Activated T-cell treated with anti-CD3 and anti-CD28 coated beads, Interleukin-2, amount 50 U/mL, for 1 hour (primary cell): ENCODE measurements at regions not wholly inside any gene's neighbourhood (a gene's known extent, or its start where the extent isn't known, plus 50 kb on each side); places are given as distances from the start of the nearest gene placed in this dataset.

Experiments used
- DNase-seq: peaks from one replicate; pipeline ENCODE4 v3.0.0-alpha.2; 2020

DNA sequence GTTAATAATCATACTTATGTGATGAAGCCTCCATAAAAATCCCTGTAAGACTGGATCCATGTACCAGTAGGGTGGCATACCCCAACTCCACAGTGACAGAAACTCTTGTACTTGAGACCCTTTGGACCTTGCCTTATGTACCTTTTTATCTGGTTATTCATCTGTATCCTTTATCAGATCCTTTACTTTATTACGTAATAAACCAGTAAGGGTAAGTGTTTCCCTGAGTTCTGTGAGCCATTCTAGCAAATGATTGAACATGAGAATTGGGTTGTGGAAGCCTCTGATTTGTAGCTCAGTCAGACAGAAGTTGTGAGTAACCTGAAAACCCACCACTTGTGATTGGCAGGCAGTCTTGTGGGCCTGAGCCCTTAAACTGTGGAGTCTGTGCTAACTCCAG is 229.7 kb downstream of the FOXA2 start:
- DNase-seq: no peak

DNA sequence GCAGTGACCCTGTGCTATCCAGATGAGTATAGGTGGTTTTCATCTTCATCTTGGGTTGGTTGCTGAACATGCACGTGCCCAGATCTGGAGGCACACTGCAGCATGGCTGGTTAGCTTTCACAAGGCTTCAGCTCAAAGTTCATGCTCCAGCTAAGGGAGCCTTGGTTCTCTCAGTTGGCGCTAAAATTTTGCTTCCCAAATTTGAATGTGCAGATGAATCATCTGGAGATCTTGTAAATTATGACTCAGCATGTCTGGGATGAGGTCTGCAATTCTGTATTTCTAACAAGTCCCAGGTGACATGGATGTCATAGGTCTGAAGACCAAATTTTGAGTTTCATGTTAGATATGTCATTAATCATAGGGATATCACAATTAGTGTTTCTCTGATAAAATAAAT is 230.8 kb downstream of the FOXA2 start:
- no peak for DNase-seq

DNA sequence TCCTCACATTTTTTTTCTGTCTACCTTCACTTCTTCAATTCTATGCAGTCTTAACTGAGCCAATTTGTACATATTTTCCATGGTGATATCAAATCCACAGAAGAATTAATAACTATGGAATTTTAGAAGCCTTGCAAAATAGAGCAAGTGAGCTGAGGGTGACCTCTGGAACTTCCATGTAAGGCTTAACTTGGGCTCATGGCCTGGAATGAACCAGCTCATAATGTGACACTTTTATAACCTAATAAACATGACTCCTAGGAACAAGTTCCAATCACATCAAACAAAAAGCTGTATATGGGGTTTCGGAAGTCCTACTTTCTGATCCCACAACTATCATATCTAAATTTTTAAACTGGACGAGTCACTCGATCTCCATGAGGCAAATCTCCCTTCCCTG is 232.4 kb downstream of the FOXA2 start:
- no peak for DNase-seq

DNA sequence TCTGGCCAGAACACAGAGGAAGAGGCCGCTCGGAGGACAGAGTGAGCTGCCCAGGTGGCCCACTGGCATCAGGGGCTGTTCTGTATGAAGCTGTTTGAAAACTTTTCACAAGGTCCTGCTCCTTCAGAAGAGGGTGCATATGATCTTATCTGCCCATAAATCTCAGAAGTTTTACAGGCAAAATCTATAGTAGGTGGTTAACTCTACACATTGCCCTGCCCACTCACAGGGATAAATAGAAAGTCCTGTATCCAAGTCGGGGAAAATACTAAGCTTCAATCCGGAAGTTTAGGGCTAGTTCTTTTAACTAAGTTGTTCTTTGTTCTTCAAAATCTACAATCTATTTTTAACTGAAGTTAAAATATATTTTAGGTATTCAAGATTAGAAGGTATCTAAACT is 233.7 kb downstream of the FOXA2 start:
- no peak for DNase-seq

DNA sequence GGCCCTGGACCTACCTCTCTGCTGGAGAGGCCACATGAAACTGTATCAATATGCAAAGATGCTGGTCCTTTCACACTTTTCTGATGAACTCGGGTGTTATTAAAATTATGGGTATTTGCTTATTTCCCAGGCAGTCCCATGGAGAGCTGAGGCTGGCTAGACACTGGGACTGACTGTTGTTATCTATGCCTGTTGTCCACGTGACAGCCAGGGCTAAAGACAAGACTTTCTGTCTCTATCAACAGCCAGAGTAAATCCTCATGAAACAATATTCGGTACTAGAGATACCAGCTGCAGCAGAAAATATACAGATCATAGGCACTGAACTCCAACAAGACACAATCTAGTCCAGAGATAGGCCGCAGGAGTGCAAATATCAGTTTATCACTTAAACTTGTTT is 236.4 kb downstream of the FOXA2 start:
- DNase-seq: no peak

DNA sequence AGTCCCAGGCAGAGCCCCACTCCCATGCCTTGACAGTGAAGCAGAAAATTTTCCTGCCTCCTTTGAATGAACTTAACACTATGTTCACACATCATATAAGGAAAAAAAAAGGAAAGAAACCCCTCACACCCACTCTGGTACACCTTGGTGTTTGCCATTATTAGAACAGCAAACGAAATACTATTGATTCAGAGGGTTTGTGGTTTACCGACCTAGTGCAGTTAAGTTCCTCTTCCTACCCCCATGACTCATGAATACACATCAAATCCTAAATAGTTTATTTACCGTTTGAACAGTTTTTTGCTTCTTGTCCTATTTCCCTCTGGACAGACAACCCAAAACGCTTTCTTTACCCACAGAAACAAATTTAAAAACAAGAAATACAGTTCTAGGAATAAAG is 237.7 kb downstream of the FOXA2 start:
- DNase-seq: no peak

DNA sequence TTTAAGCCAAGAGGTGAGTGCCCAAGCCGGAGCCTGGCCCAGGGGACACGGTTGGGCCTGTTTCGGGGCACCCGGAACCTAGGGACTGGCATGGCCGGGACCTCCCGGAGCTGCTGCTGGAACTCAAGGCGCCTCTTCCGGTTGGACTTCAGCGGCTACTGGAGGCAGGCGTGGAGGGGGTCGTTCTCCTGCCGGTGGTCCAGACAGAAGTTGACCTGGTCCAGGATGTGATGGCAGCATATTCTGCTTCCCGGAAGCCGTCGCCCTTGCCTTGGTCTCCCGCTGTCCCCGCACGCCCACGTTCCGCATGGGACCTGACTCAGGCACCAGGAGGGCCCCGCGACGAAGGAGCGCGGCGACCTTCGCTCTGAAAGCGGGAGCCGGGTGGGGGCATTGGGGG is 240.8 kb downstream of the FOXA2 start:
- DNase-seq: no peak

DNA sequence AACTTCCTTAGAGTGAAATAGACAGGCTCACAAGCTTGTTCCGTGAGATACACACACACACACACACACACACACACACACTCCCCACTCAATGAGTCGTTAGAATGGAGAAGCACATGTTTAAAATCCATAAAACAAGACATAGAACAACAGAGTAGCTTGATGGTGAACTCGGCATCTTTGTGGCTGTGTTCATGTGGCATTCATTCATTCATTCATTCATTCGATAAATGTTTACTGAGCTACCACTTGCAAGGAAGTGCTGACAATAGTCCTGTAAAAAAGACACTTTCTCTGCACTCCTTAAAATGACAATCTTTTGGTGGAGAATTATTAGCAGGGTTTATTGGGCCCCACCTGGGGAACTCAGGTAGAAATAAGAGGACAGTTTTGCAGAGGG is 242.0 kb downstream of the FOXA2 start:
- DNase-seq: no peak

DNA sequence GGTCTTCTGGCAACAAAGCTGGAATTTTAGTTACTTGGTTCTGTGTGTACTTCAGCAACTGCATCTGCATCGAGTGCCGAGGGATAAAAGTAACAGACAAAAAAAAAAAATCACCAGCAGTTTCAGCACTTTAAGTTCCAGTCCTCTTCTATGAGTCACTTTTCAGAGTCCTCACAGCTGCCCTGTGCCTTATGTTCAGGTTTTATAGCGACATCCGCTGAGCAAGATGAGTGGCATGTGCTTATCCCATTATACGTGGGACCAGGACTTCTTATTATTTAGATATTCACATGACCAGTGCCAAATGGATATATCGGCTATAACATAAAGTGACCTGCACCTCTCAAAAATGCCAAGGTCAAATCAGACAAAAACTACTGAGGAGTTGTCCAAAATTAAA is 242.9 kb downstream of the FOXA2 start:
- DNase-seq: no peak

DNA sequence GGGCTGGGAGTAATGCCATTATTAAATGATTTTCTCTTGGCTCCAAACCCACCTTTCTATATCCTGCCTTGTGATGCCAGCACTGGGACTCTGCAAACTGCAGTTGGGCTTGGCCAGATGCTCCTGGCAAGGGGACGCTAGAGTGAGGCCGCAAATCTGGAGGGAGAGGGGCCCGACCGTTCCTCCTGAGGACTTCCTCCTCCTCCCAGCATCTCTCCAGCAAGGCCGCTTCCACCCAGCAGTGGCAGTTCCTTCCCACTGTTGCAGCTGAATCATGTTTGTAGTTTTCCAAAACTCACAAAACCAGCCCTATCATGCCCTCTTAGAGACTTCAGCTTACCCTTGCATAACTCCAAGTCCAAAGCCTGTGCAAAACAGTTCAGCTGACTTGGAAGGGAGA is 244.4 kb downstream of the FOXA2 start:
- DNase-seq: no peak

DNA sequence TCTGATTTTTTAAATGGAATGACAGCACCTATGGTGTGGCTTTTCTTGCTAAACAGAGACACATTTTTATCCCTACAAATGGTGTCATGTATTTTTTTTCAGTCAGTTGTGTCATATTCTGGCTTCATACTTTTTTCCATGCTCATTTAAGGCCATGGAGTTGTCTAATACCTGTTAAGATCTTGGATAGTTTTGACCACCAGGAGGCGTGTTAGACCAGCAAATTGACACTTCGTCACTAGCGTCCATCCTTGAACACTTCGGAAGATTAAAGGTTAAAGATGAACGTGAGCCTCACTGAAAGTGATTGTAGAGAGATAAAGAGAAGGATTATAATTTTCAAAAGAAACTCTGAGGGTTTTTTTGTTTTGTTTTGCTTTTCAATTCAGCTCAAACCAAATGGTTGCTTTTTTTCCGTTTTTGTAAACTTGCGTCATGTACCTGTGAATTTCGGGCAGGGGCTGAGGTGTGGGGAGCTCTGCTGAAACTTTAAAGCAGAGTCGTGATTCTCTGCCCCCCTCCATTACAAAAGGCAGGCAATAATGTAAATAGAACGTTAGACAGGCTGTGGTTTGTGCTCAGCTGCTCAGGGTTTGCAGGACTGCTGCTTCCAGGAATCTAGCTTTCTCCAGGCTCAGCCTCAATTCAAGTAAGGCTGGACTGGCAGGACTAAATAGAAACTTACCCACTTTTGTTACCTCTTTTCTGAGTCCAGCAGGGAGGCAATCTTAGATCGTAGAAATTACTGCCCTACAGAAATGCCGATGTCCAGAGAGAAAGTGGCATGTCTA is 245.1 kb downstream of the FOXA2 start:
- DNase-seq: no peak

DNA sequence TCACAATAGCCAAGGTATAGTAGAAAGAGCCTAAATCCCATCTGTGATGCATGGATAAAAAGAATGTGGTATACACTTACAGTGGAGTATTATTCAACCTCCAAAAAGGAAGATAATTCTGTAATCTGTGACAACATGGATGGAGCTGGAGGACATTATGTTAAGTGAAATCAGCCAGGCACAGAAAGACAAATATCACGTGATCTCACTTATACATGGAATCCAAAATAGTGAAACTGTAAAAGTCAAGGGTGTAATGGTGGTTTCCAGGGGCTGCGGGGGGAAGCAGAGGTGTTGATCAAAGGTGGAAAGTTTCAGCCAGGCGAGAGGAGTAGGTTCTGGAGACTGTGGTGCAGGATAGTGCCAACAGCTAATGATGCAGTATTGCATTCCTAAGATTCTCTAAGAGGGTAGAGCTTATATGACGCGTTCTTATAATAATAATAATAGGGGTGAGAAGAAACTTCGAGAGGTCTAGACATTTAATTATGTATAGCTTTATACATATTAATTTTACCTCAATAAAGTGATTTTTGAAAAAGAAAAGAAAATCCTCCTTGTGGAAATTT is 246.1 kb downstream of the FOXA2 start:
- DNase-seq: no peak

DNA sequence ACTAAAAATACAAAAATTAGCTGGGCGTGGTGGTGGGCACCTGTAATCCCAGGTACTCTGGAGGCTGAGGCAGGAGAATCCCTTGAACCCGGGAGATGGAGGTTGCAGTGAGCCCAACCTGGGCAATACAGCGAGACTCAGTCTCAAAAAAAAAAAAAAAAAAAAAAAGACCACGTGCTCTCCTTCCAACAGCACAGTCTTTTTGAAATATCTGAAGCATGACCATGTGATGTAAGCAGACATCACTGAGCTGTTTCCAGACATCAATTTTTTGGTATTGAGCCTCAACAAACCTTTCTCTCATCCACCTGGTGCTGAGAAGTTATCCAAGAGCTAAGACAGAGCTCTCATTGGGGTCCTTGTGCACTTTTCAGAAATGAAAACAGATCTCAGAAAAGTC is 249.2 kb downstream of the FOXA2 start:
- DNase-seq: no peak

DNA sequence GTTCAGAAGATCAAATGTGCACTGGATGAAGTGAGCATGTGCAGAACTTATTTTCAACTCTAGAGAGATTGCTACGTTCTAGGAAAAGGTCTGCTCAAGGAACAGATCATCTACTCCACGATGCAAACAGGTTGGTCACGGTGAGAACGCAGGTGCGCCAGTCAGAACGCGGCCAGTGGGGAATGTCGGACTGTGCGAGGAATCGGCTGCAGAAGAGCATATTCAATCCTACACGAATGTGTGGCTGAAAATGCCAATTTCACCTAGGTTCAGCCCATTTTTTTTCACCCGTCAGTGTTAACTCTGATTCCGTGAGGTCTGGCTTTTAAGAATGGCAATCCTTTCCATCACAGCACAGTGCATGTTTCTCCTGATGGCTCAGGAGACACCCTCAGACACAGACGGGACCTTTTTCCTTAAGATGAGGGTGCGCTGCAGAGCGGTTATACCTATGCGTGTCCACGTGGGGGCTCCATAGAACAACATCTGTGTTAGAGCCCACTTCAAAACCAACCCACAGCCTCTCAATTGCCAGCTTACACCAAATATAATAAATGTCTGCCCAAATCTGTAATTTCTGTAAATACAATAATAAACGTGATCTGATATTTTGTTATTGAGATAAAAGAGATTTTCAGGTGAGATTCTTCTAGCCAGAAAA is 250.4 kb downstream of the FOXA2 start:
- DNase-seq: no peak

DNA sequence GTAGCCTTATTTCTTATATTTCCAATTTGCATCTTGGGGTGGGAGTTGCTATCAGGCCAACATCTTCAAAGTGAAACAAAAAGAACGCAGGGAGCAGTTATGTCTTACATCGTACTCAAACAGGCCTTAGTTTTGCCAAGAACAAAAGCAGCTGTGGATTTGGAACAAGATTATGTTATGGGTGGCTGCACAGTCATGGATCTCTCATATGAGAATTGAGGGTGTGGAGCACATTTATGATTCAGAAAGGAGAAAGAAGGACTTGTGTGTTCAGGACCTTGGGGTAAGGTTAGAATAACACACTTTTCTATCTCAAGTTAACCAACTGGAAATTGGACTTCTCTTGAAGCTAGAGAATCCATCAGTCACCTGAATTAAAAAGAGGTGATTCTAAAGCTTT is 259.9 kb downstream of the FOXA2 start:
- DNase-seq: no peak

DNA sequence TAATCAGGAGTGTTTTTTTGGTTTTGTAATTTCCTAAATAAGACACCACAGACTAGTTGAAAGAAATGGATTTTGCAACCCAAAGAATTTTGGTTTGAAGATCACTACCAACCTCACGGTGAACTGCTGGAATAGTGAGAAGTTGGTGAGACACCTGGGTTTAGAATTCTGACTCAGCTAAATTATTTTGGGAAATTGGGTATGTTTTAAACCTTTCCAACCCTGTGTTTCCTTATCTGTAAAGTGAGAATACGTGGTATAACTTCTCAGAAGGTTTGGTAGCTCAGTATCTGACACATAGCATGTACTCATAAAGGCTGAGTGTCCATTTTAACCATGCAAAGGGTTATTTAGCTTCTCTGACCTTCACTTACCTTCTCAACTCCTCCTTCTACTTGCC is 261.9 kb downstream of the FOXA2 start:
- DNase-seq: no peak

DNA sequence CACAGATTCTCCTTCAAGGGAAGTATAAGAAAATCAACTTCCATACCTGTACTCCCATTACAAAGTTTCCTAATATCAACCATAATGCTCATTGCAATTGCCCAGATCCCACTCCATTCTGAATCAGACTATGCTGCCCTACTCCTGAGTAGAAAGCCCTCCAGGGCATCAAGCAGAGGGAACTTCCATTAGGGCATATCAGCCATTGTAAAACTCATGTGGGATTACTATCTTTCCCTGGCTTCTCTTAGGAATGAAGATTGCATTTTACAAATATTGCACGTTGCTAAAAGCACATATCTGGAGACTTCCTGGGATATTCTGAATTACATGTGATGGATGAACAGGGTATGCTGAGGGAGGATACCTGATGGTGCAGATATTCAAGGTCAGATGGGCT is 263.2 kb downstream of the FOXA2 start:
- no peak for DNase-seq

DNA sequence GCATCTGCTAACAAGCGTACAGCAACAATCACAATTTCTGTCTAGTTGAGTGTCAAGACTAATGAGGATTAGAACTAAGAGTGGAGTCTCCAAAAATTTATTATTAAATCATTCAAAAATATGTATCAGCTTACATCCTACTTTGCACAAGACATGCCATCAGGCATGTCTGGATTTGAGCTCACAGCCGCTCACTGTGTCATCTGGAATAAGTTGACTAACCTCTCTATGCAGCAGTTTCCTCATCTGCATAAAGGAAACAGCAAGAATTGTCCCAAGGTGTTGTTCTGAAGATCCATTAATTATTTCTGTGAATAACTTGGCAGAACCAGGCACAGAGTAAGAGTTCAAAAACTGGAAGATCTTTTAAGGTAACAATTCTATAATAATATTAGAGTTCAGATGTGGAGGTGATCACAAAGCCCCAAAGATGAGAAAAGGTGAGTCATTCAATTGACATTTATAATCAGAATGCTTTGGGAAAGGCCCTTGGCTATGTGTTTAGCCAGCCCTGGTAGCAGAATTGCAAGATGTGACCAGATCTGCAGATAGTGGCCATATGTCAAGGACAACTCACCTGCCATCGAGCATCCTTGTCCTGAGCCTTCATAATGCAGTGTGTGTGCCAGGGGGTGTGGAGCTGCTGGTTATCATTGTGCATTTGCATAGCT is 264.0 kb downstream of the FOXA2 start:
- no peak for DNase-seq

DNA sequence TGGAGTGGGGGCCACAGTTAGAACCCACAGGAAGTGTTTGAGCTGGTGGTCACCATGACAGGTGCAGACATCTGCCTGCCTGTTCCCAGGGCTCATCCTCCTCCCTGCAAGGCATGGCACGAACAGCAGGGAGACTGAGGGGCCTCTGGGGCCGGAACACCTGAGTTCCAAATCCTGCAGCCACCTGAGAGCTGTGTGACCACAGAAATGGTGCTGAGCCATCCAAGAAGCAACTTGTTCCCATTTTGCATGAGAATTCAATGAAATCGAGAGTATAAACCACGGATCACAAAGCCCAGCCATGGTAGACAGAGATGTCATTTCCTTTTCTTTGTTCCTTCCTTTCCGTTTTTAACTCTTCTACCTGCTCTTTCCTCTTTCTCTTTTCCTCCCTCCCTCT is 268.6 kb downstream of the FOXA2 start:
- DNase-seq: no peak

DNA sequence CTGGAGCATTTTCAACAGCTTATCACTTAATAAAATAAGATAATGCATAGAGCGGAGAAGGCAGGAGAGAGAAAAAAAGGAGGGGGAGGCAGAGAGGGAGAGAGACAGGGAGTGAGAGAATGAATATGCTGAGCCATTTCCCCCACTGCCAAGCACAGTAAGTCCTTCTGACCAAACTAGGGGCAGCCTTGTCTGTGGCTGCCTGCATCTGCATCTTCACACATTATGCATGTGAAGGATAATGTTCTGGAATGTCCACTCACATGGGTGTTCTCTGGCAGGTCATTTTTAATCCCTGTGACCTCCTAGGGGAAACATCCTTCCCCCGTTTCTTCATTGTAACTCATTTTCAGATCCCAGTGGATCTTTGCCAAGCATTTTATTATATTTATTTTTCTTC is 269.3 kb downstream of the FOXA2 start:
- no peak for DNase-seq

DNA sequence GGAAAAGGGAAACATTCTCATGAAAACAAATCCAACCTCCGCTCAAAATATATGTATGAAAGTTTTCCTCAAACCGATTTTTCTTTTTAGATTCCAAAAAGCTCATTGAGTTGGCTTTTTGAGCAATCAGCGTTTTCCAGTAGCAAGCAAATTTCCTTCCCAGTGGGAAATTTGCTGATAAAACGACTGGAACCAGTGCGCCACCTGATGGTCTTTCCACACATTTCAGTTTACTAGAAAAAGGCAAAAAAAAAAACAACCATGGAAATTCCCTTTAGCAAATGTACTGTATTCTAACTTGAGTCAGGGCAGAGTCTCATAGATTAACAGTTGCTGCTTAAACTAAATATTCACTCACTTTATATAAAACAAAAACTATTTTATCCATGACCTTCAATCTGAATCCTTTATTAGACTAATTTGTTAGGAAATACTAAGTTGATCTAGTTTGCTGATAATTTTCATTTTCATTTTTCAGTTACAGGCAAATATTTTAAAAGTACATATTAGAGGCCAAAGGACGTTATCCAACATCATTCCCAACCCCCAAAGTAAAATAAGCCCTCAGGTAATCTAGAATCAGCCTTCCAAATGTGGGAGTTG is 271.5 kb downstream of the FOXA2 start:
- DNase-seq: no peak

DNA sequence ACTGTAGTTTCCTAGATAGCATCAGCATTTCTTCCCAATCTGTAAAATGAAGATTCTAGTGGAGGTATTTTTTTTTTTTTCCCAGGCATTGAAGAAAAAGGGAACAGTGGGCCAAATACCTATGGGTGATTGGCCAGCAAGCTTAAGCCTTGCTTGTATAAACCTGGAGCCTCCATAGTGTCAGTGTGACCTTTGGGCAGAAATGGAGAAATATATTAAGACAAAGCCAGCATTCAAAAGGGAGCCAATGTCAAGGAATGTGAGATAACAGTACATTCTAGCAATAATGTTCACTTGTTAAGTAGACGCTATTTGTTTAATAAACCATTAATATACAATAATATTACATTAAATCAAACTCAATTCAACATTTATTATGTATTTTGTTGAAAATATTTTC is 275.4 kb downstream of the FOXA2 start:
- no peak for DNase-seq

DNA sequence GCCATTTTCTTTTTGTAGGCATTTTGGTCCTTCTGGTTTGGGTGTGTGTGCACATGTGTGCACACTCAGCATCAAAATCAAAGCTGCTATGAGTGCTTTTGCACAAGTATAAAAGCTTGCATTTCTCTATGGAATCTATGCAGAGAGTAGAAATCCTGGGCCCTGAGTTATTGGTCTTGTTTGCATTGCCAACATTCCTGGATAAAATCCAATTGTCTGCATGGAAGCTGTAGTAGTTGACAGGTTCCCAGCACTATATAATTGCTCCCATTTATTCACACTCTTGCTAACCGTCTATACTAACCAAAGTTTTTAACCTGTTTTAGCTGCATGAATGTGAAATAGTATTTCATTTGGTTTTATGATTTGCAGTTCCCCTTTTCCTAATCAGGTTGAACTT is 277.0 kb downstream of the FOXA2 start:
- no peak for DNase-seq

DNA sequence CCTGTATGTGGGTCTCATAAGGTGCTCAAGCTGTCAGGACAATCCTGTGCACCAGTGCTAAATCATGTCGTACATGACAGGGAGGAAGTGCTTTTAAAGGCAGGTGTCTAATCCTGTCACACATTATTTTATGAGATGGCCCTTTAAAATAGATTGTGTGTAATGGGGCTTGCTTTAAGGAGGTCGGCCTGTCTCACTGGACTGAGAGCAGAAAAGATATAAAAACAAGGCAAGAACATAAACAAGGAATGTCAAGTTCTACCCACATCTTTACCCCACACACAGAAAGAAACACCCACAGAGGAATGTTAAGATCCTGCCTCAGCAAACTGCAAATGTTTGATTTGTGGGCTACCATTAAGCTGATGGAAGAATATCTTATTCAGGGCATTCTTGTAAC is 279.0 kb downstream of the FOXA2 start:
- DNase-seq: no peak
